DMS79 treated with DMSO at 0.1 percent for 48 hours (cell line): ENCODE measurements at regions not wholly inside any gene's neighbourhood (a gene's known extent, or its start where the extent isn't known, plus 50 kb on each side); places are given as distances from the start of the nearest gene placed in this dataset.
"Not testable (repeated sequence)": the region's sequence is repeated elsewhere in the genome, so short reads cannot be mapped to it uniquely, and the experiment has no call there.

Source experiments
- DNase-seq: peaks from one replicate; lab custom pipeline; 2025; lab: John Stamatoyannopoulos, UW

GRCh38 chr11:33554219-33554618, 146.4 kb downstream of the C11orf91 start:
- DNase-seq = no peak

GRCh38 chr11:33553486-33553885, 147.1 kb downstream of the C11orf91 start:
- DNase-seq = no peak

DNA sequence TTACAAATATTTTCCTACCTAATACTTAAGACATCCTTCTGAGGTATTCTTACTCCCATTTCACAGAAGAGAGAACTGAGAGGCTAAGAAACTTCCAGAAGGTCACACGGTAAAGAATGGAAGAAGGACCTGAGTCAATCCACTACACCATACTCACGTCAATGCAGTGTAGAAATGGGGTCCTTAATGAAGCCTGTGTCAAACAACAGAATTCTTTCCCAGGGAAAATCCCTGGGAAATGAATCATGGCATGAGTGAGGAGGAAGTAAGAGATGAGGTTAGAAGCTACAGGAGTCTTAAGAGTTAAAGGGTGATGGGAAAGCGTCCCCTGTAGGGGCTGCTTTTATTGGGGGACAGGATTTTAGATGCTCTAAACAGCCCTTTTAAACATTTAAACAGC, 147.9 kb downstream of the C11orf91 start:
- no peak for DNase-seq

DNA sequence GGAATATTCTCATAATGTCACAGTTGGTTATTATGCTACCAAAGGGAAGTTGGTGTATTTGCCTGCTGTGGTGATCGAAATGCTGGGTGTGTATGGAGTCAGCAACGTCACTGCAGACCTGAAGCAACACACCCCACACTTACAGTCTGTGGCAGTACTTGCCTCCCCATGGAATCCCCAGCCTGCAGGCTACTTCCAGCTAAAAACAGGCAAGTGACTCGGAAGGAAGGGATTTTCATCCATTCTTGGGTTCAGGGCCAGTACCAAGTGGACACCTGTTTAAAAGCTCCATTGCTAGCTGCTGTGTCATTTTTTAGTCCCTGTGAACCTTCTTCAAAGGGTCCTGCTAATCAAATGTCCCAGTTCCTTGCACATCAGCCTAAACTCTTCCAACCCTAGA, 149.6 kb downstream of the C11orf91 start:
- DNase-seq = no peak

DNA sequence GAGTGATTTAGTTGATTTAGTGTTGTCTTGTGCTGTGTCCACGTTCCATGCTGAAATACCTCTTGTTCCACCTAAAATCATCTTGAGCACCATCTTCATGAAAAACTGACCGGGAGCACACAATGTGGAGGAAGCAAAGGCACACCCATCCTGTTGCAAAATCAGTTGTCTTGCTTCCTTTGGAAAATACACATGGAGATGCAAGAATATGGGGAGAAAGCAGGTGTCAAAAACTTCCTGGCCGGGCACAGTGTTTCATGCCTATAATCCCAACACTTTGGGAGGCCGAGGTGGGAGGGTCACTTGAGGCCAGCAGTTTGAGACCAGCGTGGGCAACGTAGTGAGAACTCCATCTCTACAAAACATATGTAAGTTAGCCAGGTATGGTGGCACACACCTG, 151.1 kb downstream of the C11orf91 start:
- no peak for DNase-seq

DNA sequence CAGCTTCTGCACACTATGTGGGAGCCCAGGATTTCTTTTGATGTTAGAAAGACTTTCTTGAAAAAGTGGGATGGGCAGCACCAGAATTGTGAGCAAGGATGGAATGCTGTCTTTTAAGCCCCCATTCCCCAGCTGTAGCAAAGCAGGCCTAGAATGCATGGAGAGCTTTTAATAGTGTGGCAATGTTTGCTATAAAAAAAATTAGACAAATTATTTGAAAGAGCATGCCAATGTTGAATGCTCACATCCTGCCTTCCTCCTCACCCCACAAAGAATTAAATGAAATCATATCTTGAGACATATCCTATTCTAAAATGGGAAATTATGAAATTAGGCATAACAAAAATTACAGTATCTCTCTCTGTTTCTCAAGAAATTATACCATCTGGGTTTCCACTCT, 154.7 kb downstream of the C11orf91 start:
- DNase-seq = no peak

GRCh38 chr11:33544593-33545373, 155.8 kb downstream of the C11orf91 start:
- DNase-seq = no peak

- DNase-seq = no peak
These were observed 156.8 kb downstream of the C11orf91 start for GRCh38 chr11:33543823-33544222.

DNA sequence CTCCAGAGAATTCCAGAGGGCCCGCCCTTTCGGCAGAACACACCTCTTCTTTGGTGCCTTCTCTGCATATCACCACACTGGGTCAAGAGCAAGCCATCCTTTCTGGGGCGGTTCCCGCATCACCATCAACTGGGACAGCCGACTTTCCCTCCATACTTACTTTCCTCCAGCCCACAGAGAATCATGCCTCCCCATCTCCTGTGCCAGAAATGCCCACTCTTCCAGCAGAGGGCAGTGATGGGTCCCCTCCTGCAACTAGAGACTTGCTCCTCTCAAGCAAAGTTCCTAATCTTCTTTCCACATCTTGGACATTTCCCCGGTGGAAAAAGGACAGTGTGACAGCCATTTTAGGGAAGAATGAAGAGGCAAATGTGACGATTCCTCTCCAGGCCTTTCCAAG, 157.7 kb downstream of the C11orf91 start:
- DNase-seq = no peak

- DNase-seq = no peak
These were observed 159.4 kb downstream of the C11orf91 start for GRCh38 chr11:33540946-33541915.

- no peak for DNase-seq
These were observed 160.2 kb downstream of the C11orf91 start for GRCh38 chr11:33540427-33540826.

GRCh38 chr11:33539751-33540150, 160.9 kb downstream of the C11orf91 start:
- DNase-seq = no peak

DNA sequence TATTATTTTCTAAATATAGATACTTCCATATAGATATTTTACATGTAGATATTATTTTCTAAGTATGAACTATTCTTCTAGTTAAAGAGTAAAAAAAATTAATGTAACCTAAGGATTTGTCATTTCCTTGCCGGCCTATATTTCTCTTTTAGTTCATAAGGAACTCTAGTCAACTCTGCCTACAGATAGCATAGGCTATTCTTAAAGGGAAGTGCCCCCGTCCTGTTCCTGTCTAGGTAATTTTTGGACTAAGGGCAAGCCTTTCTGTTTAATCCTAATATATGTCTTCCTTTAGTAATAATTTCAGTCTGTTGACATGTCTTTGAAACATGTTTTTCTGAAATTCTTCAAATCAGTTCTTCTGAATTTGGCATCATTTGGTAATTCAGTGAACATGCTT, 161.9 kb downstream of the C11orf91 start:
- DNase-seq = no peak

- no peak for DNase-seq
These were observed 164.4 kb downstream of the C11orf91 start for GRCh38 chr11:33536178-33536577.

GRCh38 chr11:33534575-33534974, 166.1 kb downstream of the C11orf91 start:
- no peak for DNase-seq

GRCh38 chr11:33533386-33534052, 167.1 kb downstream of the C11orf91 start:
- DNase-seq = no peak

DNA sequence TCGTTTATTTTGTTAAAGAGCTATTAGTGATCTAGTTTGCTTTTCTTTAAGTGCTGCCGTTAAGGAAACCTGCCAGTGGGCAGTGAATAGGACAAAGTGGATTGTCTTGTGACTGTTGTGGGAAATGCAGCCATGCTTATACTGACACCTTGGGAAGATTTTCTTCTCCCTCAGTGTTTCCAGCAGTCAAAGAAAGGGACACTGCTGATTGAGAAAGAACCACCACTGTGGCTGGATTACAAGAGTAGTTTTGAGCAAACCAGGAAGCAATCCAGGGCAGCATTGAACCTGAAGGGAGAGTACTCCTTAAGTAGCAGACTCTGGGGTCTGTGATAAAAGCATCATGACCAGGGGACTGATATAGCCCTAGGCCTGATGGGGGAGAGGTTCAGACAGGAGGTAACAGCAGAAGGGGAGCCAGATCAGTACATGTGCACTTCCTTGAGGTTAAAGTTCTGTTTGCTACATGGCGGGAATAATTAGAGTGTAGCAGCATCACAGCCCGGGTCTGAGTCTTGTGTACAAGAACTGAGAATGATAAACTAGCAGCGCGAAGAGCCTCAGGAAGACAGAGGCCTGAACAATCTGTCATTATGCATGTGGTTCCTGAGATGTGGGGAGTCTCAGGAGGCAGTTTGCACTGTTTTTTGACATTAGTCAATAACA, 167.8 kb downstream of the C11orf91 start:
- DNase-seq = no peak

DNA sequence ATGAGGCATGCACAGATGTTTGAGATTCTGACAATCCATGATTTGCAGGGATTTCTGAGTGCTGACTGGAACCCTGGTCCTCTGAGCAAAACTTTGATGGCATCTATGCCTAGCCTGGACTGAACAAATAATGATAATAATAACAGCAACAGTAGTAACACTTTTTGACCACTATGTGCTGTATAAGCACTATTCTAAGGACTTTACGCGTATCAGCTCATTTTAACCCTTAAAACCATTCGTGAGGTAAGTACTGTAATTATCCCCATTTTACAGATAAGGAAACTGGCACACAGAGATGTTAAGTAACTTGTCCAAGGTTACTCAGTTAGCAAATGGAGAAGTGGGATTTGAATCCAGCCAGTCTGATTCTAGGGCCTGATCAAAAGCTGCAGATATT, 168.4 kb downstream of the C11orf91 start:
- DNase-seq = no peak

- DNase-seq = no peak
These were observed 168.9 kb downstream of the C11orf91 start for GRCh38 chr11:33531743-33532181.

GRCh38 chr11:33530815-33531214, 169.8 kb downstream of the C11orf91 start:
- DNase-seq = no peak

GRCh38 chr11:33529461-33529860, 171.2 kb downstream of the C11orf91 start:
- no peak for DNase-seq

GRCh38 chr11:33527738-33528137, 172.9 kb downstream of the C11orf91 start:
- not testable (repeated sequence) for DNase-seq
